A549 (cell line): ENCODE measurements at regions not wholly inside any gene's neighbourhood (a gene's known extent, or its start where the extent isn't known, plus 50 kb on each side); places are given as distances from the start of the nearest gene placed in this dataset.

Source experiments
- ATAC-seq, 2 experiments: fragments of 200-7000 bp in 1 of 2; fragments of >200 bp in 1 of 2; cut with Nextera tagmentation in 1 of 2; cut with Tn5 transposase in 1 of 2; 3 replicates each; pipeline versions ENCODE4 v1.8.0 to v1.9.1; 2018 to 2020; ENCODE audit warnings: mild to moderate bottlenecking in 1 of 2, moderate library complexity in 1 of 2
- CTCF ChIA-PET: fragments of 300-600 bp; sonication (Branson Sonifier 250); formaldehyde crosslinking; extraction: SDS; loops from one replicate; lab custom pipeline; 2021; ENCODE audit warnings: antibody characterized with exemption, inconsistent platforms; lab: Yijun Ruan, JAX
- POLR2A ChIA-PET: fragments of 350-600 bp; formaldehyde crosslinking; extraction: SDS; loops from one replicate; lab custom pipeline; 2021; ENCODE audit warnings: antibody characterized with exemption, inconsistent platforms; lab: Yijun Ruan, JAX
- DNase-seq, 2 experiments: peaks; one replicate each; pipeline versions ENCODE4 v3.0.0 to v3.0.0-alpha.2; 2011 to 2016; ENCODE audit warnings: low read depth in 1 of 2, low spot score in 1 of 2
- FAIRE-seq: peaks from 2 replicates; lab custom pipeline; 2011; peaks lifted over from hg19 to GRCh38; lab: Jason Lieb, UNC
- H3K27ac ChIP-seq, 2 experiments: fragments of >200 bp; sonication (Bioruptor Twin); formaldehyde crosslinking; 3 replicates each; pipeline ENCODE4 v1.5.1; 2016 to 2017
- H3K4me1 ChIP-seq: fragments of >200 bp; sonication (Bioruptor Twin); formaldehyde crosslinking; 3 replicates; pipeline ENCODE4 v1.6.1; 2016
- H3K4me2 ChIP-seq: fragments of >200 bp; sonication (Bioruptor Twin); formaldehyde crosslinking; 3 replicates; pipeline ENCODE4 v1.6.1; 2016
- H3K4me3 ChIP-seq: fragments of >200 bp; sonication (Bioruptor Twin); formaldehyde crosslinking; 3 replicates; pipeline ENCODE4 v1.5.1; 2016
- H3K9me3 ChIP-seq: fragments of >200 bp; sonication (Bioruptor Twin); formaldehyde crosslinking; 3 replicates; pipeline ENCODE4 v1.6.1; 2016
- CBX8 ChIP-seq: fragments of 200-600 bp; sonication (generic); IDR thresholded peaks from 2 replicates; pipeline ENCODE4 v1.6.1; 2016
- CEBPB ChIP-seq, 2 experiments: fragments of >200 bp in 1 of 2; sonication (Bioruptor Twin) in 1 of 2; formaldehyde crosslinking in 1 of 2; IDR thresholded peaks; 2 replicates each; pipeline ENCODE4 v1.6.1; 2012 to 2016
- CHD2 ChIP-seq: fragments of 150-350 bp; IDR thresholded peaks from 2 replicates; pipeline ENCODE4 v1.6.1; 2014; ENCODE audit warnings: low read length; ENCODE audit not compliant: partially characterized antibody
- E2F6 ChIP-seq: IDR thresholded peaks from 2 replicates; pipeline ENCODE4 v1.6.1; 2012; ENCODE audit warnings: low read depth, borderline replicate concordance
- EHF ChIP-seq: fragments of 250-450 bp; sonication (Bioruptor Pico); IDR thresholded peaks from 2 replicates; pipeline ENCODE4 v1.5.0; 2020; ENCODE audit warnings: mild to moderate bottlenecking
- FOSB ChIP-seq: fragments of 250-450 bp; sonication (Bioruptor Pico); IDR thresholded peaks from 2 replicates; pipeline ENCODE4 v1.5.0; 2020; ENCODE audit warnings: mild to moderate bottlenecking, moderate library complexity
- FOXS1 ChIP-seq: fragments of 250-450 bp; sonication (Bioruptor Pico); IDR thresholded peaks from 2 replicates; pipeline ENCODE4 v1.5.0; 2020; ENCODE audit warnings: mild to moderate bottlenecking, moderate library complexity
- HMGXB4 ChIP-seq: fragments of 250-450 bp; sonication (Bioruptor Pico); IDR thresholded peaks from 2 replicates; pipeline ENCODE4 v1.5.0; 2021; ENCODE audit warnings: mild to moderate bottlenecking, moderate library complexity, borderline replicate concordance
- MAZ ChIP-seq: fragments of 150-350 bp; IDR thresholded peaks from 2 replicates; pipeline ENCODE4 v1.6.1; 2014; ENCODE audit warnings: antibody characterized with exemption, low read depth, low read length, borderline replicate concordance
- MYC ChIP-seq: IDR thresholded peaks from 2 replicates; pipeline ENCODE4 v1.6.1; 2012; ENCODE audit warnings: mild to moderate bottlenecking, inconsistent platforms, low read length, improper control_type of control experiment, borderline replicate concordance
- NFE2L2 ChIP-seq: fragments of 150-350 bp; conservative IDR thresholded peaks from 2 replicates; pipeline ENCODE4 v1.6.1; 2014; ENCODE audit warnings: low read length
- PHF8 ChIP-seq: fragments of 200-600 bp; sonication (generic); IDR thresholded peaks from 2 replicates; pipeline ENCODE4 v1.6.1; 2016; ENCODE audit warnings: low read depth, mild to moderate bottlenecking, antibody characterized with exemption, moderate library complexity, borderline replicate concordance
- RARB ChIP-seq: fragments of 250-450 bp; sonication (Bioruptor Pico); IDR thresholded peaks from 2 replicates; pipeline ENCODE4 v1.8.0; 2021; ENCODE audit warnings: mild to moderate bottlenecking, moderate library complexity
- RFX5 ChIP-seq: fragments of 450-650 bp; IDR thresholded peaks from 2 replicates; pipeline ENCODE4 v1.7.1; 2014; ENCODE audit warnings: antibody characterized with exemption, mild to moderate bottlenecking, moderate library complexity
- SREBF2 ChIP-seq: fragments of 450-650 bp; IDR thresholded peaks from 2 replicates; pipeline ENCODE4 v1.6.1; 2014; ENCODE audit warnings: mild to moderate bottlenecking, moderate library complexity
- TFCP2L1 ChIP-seq: fragments of 250-450 bp; sonication (Bioruptor Pico); IDR thresholded peaks from 2 replicates; pipeline ENCODE4 v1.5.0; 2021; ENCODE audit warnings: mild to moderate bottlenecking
- USF2 ChIP-seq: fragments of 450-650 bp; IDR thresholded peaks from 2 replicates; pipeline ENCODE4 v1.6.1; 2014; ENCODE audit warnings: antibody characterized with exemption
- WGBS: methylation state at CpG from one replicate; pipeline ENCODE4 v1.1.6; 2017; ENCODE audit errors: missing lambda C conversion rate; 5-methylcytosine and 5-hydroxymethylcytosine counted together
- TF ChIP-seq, protein P1 (sequence below): fragments of 150-350 bp; IDR thresholded peaks from 2 replicates; pipeline ENCODE4 v1.6.1; 2014; ENCODE audit warnings: low read depth, mild to moderate bottlenecking, low read length
- TF ChIP-seq, protein P2 (sequence below): IDR thresholded peaks from 2 replicates; pipeline ENCODE4 v1.6.1; 2012

DNA sequence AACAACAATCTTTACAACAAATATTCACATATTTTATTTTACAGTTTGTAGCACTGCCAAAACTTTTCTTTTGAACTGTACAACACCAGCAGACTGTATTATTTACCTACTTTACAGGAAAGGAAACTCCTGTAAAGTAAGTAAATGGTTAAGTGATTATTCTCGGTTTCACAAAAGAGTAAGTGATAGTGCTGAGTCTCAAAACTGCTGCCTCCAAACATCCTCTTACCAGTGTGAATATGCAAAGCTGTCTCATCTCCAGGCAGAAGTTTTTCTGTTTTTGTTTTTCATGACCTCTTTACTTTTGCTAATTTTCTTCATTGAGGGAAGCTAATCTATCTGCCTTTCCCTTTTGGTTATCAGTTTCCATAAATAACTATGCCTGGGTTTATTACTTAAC lies 286.7 kb downstream of the SRGAP2C start:
- H3K4me1 ChIP-seq: no peaks in the 10 kb centered on the region
- H3K4me2 ChIP-seq: no peak overlapping the region
- H3K4me3 ChIP-seq: no peak overlapping the region
- ATAC-seq (no peak), DNase-seq (no peak), FAIRE-seq (no peak)
- CTCF ChIA-PET: no interaction called here
- no peaks in the 10 kb centered on the region for H3K9me3 ChIP-seq
- POLR2A ChIA-PET: no interaction called here
- no peak overlapping the region for H3K27ac ChIP-seq
- no peak for TF ChIP-seq RARB
- TF ChIP-seq FOSB (CRISPR knock-in tag): no peak
- no peak for TF ChIP-seq SREBF2
- TF ChIP-seq, protein P1, sequence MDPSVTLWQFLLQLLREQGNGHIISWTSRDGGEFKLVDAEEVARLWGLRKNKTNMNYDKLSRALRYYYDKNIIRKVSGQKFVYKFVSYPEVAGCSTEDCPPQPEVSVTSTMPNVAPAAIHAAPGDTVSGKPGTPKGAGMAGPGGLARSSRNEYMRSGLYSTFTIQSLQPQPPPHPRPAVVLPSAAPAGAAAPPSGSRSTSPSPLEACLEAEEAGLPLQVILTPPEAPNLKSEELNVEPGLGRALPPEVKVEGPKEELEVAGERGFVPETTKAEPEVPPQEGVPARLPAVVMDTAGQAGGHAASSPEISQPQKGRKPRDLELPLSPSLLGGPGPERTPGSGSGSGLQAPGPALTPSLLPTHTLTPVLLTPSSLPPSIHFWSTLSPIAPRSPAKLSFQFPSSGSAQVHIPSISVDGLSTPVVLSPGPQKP: no peak
- no peak for TF ChIP-seq MYC
- WGBS: 14% methylated on average over 1 of the region's 1 CpG

DNA sequence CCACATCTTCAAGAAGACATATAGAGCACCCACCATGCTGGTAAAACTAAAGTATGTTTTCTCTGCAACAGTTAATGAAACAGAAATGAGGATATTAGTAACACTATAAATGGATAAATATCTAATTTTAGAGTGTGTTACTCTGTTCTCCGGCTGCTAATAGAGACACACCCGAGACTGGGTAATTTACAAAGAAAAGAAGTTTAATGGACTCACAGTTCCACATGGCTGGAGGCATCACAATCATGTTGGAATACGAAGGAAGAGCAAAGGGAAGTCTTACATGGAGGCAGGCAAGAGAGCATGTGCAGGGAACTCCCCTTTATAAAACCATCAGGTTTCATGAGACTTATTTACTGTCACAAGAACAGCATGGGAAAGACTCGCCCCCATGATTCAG lies 287.2 kb downstream of the SRGAP2C start:
- Histone ChIP-seq H3K4me1 (no peaks in the 10 kb centered on the region), H3K9me3 (no peaks in the 10 kb centered on the region), H3K4me2 (no peak overlapping the region), H3K27ac (no peak overlapping the region), H3K4me3 (no peak overlapping the region)
- TF ChIP-seq CHD2: no peak
- TF ChIP-seq HMGXB4: no peak
- no peak for TF ChIP-seq EHF (CRISPR knock-in tag)
- TF ChIP-seq TFCP2L1: no peak
- no peak for TF ChIP-seq CEBPB (IDR thresholded peaks at IDR 0.05)
- no peak for TF ChIP-seq PHF8
- DNase-seq (no peak), FAIRE-seq (no peak), ATAC-seq (no peak)
- CTCF ChIA-PET: no interaction called here
- WGBS: 23% methylated on average over 4 of the region's 4 CpGs
- POLR2A ChIA-PET: no interaction called here

DNA sequence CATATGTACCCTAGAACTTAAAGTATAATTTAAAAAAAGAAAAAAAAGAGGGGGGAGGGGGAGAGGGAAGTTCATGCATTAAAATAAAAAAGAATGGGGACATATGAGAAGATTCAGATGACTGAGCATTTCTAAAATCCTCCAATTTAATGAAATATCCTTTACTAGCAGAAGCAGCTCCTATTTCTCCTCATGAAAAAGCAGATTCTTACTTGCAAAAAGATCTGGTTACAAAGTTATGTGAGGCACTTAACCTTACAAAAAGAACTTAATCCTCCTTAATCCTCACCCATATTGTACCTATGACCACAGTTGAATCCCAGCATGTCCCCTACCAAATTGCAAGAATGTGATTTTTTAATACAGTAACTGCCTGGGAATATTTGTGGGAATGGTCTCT lies 298.5 kb downstream of the SRGAP2C start:
- no peak overlapping the region for H3K4me2 ChIP-seq
- CTCF ChIA-PET: no interaction called here

More for the DNA sequence above, 298.5 kb downstream of the SRGAP2C start:
- TF ChIP-seq FOXS1 (CRISPR knock-in tag): no peak
- no peak for TF ChIP-seq NFE2L2
- TF ChIP-seq E2F6: no peak
- no peak for TF ChIP-seq CBX8
- no peak for TF ChIP-seq CHD2
- TF ChIP-seq MAZ: no peak
- TF ChIP-seq, protein P2, sequence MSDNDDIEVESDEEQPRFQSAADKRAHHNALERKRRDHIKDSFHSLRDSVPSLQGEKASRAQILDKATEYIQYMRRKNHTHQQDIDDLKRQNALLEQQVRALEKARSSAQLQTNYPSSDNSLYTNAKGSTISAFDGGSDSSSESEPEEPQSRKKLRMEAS: no peak
- TF ChIP-seq USF2: no peak
- no peak for TF ChIP-seq RFX5
- TF ChIP-seq FOSB (CRISPR knock-in tag): no peak
- no peak for TF ChIP-seq MYC
- H3K27ac ChIP-seq: no peak overlapping the region
- no peak for FAIRE-seq
- H3K4me3 ChIP-seq: no peak overlapping the region
- no peaks in the 10 kb centered on the region for H3K9me3 ChIP-seq
- no peak for DNase-seq
- no peaks in the 10 kb centered on the region for H3K4me1 ChIP-seq
- no peak for ATAC-seq
- POLR2A ChIA-PET: no interaction called here
